ENCODE measurements at regions not wholly inside any gene's neighbourhood (a gene's known extent, or its start where the extent isn't known, plus 50 kb on each side); places are given as distances from the start of the nearest gene placed in this dataset.
A peak's percentile ranks its signal among the peaks of the same experiment; 100 is the strongest.

DNA sequence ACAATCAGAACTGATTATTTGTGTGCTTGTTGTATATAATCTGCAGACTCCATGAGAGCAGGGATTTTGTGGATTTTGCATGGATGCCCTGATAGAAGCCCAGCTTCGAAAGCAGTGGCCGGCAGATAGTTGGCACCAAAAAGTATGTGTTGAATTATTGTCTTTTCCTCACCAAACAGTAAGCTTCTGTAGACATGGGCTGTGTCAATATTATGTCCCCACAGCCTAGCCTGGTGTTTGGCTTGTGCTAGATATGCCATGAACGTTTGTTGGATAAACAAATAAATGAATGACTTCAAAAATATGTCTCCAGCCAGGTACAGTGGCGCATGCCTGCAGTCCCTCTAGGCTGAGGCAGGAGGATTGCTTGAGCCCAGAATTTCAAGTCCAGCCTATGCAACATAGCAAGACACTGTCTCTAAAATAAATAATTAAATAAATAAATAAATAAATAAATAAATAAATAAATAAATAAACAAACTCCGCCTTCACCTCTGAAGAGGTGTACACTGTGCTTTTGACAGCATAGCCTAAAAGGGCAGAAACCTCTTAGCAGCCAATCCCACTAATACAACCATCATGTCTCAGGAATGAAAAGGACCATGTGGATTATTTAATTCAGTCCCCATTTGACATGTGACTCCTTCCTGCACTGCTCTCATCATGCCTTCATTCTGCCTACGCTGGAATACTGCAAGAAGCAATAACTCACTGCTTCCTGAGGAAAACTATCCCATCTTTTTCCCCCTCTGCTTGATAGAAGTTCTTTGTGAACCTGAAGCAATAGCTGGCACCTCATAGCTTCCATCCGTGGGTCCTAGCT lies 335.2 kb downstream of the FBXW7 start:
- TF ChIP-seq ZFP41 (tag by site-specific recombination; IDR thresholded peaks at IDR 0.05; ENCODE audit: borderline replicate concordance) (no peak), SALL2 (tag by site-specific recombination; IDR thresholded peaks at IDR 0.05; ENCODE audit: borderline replicate concordance) (no peak), PRDM1 (tag by site-specific recombination; IDR thresholded peaks at IDR 0.05) (no peak), ZNF747 (tag by site-specific recombination; IDR thresholded peaks at IDR 0.05) (no peak), ZNF19 (tag by site-specific recombination; IDR thresholded peaks at IDR 0.05; ENCODE audit: low read depth) (no peak)
- TF ChIP-seq, protein P1, sequence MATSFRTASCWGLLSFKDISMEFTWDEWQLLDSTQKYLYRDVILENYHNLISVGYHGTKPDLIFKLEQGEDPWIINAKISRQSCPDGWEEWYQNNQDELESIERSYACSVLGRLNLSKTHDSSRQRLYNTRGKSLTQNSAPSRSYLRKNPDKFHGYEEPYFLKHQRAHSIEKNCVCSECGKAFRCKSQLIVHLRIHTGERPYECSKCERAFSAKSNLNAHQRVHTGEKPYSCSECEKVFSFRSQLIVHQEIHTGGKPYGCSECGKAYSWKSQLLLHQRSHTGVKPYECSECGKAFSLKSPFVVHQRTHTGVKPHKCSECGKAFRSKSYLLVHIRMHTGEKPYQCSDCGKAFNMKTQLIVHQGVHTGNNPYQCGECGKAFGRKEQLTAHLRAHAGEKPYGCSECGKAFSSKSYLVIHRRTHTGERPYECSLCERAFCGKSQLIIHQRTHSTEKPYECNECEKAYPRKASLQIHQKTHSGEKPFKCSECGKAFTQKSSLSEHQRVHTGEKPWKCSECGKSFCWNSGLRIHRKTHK (tag by site-specific recombination; IDR thresholded peaks at IDR 0.05), result no peak
- TF ChIP-seq, protein P2, sequence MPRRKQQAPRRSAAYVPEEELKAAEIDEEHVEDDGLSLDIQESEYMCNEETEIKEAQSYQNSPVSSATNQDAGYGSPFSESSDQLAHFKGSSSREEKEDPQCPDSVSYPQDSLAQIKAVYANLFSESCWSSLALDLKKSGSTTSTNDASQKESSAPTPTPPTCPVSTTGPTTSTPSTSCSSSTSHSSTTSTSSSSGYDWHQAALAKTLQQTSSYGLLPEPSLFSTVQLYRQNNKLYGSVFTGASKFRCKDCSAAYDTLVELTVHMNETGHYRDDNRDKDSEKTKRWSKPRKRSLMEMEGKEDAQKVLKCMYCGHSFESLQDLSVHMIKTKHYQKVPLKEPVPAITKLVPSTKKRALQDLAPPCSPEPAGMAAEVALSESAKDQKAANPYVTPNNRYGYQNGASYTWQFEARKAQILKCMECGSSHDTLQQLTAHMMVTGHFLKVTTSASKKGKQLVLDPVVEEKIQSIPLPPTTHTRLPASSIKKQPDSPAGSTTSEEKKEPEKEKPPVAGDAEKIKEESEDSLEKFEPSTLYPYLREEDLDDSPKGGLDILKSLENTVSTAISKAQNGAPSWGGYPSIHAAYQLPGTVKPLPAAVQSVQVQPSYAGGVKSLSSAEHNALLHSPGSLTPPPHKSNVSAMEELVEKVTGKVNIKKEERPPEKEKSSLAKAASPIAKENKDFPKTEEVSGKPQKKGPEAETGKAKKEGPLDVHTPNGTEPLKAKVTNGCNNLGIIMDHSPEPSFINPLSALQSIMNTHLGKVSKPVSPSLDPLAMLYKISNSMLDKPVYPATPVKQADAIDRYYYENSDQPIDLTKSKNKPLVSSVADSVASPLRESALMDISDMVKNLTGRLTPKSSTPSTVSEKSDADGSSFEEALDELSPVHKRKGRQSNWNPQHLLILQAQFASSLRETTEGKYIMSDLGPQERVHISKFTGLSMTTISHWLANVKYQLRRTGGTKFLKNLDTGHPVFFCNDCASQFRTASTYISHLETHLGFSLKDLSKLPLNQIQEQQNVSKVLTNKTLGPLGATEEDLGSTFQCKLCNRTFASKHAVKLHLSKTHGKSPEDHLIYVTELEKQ (tag by site-specific recombination; IDR thresholded peaks at IDR 0.05; ENCODE audit: borderline replicate concordance), result no peak
- TF ChIP-seq, protein P3, sequence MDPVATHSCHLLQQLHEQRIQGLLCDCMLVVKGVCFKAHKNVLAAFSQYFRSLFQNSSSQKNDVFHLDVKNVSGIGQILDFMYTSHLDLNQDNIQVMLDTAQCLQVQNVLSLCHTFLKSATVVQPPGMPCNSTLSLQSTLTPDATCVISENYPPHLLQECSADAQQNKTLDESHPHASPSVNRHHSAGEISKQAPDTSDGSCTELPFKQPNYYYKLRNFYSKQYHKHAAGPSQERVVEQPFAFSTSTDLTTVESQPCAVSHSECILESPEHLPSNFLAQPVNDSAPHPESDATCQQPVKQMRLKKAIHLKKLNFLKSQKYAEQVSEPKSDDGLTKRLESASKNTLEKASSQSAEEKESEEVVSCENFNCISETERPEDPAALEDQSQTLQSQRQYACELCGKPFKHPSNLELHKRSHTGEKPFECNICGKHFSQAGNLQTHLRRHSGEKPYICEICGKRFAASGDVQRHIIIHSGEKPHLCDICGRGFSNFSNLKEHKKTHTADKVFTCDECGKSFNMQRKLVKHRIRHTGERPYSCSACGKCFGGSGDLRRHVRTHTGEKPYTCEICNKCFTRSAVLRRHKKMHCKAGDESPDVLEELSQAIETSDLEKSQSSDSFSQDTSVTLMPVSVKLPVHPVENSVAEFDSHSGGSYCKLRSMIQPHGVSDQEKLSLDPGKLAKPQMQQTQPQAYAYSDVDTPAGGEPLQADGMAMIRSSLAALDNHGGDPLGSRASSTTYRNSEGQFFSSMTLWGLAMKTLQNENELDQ (tag by site-specific recombination; IDR thresholded peaks at IDR 0.05; ENCODE audit: low read depth), result no peak
- TF ChIP-seq, protein P4, sequence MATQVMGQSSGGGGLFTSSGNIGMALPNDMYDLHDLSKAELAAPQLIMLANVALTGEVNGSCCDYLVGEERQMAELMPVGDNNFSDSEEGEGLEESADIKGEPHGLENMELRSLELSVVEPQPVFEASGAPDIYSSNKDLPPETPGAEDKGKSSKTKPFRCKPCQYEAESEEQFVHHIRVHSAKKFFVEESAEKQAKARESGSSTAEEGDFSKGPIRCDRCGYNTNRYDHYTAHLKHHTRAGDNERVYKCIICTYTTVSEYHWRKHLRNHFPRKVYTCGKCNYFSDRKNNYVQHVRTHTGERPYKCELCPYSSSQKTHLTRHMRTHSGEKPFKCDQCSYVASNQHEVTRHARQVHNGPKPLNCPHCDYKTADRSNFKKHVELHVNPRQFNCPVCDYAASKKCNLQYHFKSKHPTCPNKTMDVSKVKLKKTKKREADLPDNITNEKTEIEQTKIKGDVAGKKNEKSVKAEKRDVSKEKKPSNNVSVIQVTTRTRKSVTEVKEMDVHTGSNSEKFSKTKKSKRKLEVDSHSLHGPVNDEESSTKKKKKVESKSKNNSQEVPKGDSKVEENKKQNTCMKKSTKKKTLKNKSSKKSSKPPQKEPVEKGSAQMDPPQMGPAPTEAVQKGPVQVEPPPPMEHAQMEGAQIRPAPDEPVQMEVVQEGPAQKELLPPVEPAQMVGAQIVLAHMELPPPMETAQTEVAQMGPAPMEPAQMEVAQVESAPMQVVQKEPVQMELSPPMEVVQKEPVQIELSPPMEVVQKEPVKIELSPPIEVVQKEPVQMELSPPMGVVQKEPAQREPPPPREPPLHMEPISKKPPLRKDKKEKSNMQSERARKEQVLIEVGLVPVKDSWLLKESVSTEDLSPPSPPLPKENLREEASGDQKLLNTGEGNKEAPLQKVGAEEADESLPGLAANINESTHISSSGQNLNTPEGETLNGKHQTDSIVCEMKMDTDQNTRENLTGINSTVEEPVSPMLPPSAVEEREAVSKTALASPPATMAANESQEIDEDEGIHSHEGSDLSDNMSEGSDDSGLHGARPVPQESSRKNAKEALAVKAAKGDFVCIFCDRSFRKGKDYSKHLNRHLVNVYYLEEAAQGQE (tag by site-specific recombination; IDR thresholded peaks at IDR 0.05), result peak; percentile 51; the same call in 1 of the 2 replicates
- TF ChIP-seq, protein P5, sequence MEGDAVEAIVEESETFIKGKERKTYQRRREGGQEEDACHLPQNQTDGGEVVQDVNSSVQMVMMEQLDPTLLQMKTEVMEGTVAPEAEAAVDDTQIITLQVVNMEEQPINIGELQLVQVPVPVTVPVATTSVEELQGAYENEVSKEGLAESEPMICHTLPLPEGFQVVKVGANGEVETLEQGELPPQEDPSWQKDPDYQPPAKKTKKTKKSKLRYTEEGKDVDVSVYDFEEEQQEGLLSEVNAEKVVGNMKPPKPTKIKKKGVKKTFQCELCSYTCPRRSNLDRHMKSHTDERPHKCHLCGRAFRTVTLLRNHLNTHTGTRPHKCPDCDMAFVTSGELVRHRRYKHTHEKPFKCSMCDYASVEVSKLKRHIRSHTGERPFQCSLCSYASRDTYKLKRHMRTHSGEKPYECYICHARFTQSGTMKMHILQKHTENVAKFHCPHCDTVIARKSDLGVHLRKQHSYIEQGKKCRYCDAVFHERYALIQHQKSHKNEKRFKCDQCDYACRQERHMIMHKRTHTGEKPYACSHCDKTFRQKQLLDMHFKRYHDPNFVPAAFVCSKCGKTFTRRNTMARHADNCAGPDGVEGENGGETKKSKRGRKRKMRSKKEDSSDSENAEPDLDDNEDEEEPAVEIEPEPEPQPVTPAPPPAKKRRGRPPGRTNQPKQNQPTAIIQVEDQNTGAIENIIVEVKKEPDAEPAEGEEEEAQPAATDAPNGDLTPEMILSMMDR (tag by site-specific recombination; IDR thresholded peaks at IDR 0.05), result no peak
